Nephron (organoid): ENCODE measurements at regions not wholly inside any gene's neighbourhood (a gene's known extent, or its start where the extent isn't known, plus 50 kb on each side); places are given as distances from the start of the nearest gene placed in this dataset.

ENCODE experiments used
- H3K27ac Mint-ChIP-seq, 3 experiments: 2 replicates each; pipeline ENCODE4 v1.8.0; 2020; ENCODE audit warnings: mixed read lengths in 3 of 3, mild to moderate bottlenecking in 2 of 3, moderate library complexity in 1 of 3
- H3K27me3 Mint-ChIP-seq: 2 replicates; pipeline ENCODE4 v1.8.0; 2021; ENCODE audit warnings: low read depth, mild to moderate bottlenecking, moderate library complexity, mixed read lengths
- H3K36me3 Mint-ChIP-seq: 2 replicates; pipeline ENCODE4 v1.8.0; 2020; ENCODE audit warnings: low read depth, mixed read lengths
- H3K4me1 Mint-ChIP-seq: 2 replicates; pipeline ENCODE4 v1.8.0; 2020; ENCODE audit warnings: mixed read lengths
- H3K4me3 Mint-ChIP-seq, 3 experiments: 2 replicates each; pipeline ENCODE4 v1.8.0; 2020; ENCODE audit warnings: mild to moderate bottlenecking in 3 of 3, mixed read lengths in 3 of 3, moderate library complexity in 2 of 3
- H3K9me3 Mint-ChIP-seq: 2 replicates; pipeline ENCODE4 v1.8.0; 2020; ENCODE audit warnings: mixed read lengths
- TF ChIP-seq, protein P1 (sequence below), 3 experiments: fragments of 200-600 bp; sonication (generic); IDR thresholded peaks; one replicate each; pipeline ENCODE4 v1.5.0; 2021; ENCODE audit warnings: antibody characterized with exemption in 3 of 3; ENCODE audit not compliant: unreplicated experiment in 3 of 3

DNA sequence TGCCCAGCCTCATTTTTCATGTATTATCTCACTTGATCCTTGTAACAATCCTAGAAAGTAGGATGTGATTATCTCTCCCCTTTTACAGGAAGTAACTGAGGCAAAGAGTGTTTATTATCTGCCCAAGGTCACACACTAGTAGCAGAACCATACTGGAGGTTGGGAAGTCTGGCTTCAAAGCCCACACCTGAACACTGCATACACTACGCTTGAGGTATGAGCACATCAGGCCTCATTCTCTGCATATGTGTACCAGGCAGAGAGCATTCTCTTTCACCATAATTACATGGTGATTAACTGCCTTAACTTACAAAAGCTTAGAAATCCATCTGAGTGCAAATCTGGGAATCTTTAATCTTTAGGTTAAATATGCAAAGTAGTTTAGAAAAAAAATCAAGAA, 361.8 kb downstream of the MFSD1 start:
- Mint-ChIP-seq H3K4me3 (no peak overlapping the region), H3K36me3 (no peaks in the 10 kb centered on the region), H3K27me3 (no peaks in the 10 kb centered on the region), H3K9me3 (no peaks in the 10 kb centered on the region), H3K27ac (no peak overlapping the region), H3K4me1 (no peaks in the 10 kb centered on the region)
- TF ChIP-seq, protein P1, sequence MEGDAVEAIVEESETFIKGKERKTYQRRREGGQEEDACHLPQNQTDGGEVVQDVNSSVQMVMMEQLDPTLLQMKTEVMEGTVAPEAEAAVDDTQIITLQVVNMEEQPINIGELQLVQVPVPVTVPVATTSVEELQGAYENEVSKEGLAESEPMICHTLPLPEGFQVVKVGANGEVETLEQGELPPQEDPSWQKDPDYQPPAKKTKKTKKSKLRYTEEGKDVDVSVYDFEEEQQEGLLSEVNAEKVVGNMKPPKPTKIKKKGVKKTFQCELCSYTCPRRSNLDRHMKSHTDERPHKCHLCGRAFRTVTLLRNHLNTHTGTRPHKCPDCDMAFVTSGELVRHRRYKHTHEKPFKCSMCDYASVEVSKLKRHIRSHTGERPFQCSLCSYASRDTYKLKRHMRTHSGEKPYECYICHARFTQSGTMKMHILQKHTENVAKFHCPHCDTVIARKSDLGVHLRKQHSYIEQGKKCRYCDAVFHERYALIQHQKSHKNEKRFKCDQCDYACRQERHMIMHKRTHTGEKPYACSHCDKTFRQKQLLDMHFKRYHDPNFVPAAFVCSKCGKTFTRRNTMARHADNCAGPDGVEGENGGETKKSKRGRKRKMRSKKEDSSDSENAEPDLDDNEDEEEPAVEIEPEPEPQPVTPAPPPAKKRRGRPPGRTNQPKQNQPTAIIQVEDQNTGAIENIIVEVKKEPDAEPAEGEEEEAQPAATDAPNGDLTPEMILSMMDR (IDR thresholded peaks at IDR 0.05; ENCODE audit: unreplicated experiment in 3 of 3) = no peak

DNA sequence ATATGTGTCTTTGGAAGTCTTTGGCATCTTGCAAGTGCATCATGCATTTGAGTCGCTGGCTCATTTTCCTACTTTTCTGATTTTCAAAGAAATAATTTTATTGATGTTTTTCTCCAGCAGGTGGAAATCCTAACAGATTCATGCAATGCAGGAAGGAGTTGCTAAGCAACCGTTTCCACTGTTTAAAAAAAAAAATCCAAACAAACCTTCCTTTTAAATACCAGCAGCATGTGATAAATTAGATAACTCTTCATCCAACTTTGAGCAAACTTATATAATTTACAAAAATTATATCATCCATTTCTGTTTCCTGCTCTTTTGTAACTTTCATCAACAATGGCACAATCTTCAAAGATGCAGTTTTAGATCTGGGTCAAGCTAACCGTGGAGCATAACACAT, 364.1 kb downstream of the MFSD1 start:
- Mint-ChIP-seq H3K27me3 (no peaks in the 10 kb centered on the region), H3K9me3 (no peaks in the 10 kb centered on the region), H3K27ac (no peak overlapping the region), H3K4me3 (no peak overlapping the region), H3K36me3 (no peaks in the 10 kb centered on the region), H3K4me1 (peaks cover 6% of the 10 kb centered on the region)
- TF ChIP-seq, protein P1 (IDR thresholded peaks at IDR 0.05; ENCODE audit: unreplicated experiment in 3 of 3) = no peak

DNA sequence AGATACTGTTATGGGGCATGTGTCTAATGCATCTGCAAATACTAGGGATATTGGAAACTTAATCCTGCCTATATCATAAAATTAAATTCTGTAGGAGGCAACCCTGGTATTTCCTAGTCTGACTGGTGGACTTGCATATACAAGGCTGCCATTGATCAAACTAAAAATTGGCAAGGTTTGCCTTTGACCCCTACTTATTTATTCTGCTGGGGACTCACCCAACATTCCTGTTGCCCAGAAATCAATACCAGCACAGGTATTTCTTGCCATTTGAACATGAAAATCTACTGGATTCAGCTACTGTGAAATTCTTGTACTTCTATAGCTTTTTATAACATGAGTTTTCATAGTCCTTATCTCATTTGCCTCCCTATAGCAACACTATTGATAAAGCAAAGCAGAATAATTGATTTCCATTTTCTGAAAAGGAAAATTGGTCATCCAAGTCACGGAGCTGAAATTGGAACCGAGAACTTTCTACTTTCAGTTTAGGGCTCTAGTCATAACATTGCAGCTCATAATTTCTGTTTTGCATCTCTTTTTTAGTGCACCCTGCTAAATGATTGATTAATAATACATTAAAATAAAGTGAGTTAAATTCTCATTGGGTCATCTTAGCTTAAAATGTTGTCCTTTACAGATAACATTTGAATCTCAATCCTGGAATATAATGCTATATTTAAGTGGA, 365.2 kb downstream of the MFSD1 start:
- H3K36me3 Mint-ChIP-seq = no peaks in the 10 kb centered on the region
- H3K27ac Mint-ChIP-seq = no peak overlapping the region
- H3K4me1 Mint-ChIP-seq = peaks cover 6% of the 10 kb centered on the region
- H3K9me3 Mint-ChIP-seq = no peaks in the 10 kb centered on the region
- TF ChIP-seq, protein P1 (IDR thresholded peaks at IDR 0.05; ENCODE audit: unreplicated experiment in 3 of 3) = no peak
- H3K4me3 Mint-ChIP-seq = no peak overlapping the region
- no peaks in the 10 kb centered on the region for H3K27me3 Mint-ChIP-seq

DNA sequence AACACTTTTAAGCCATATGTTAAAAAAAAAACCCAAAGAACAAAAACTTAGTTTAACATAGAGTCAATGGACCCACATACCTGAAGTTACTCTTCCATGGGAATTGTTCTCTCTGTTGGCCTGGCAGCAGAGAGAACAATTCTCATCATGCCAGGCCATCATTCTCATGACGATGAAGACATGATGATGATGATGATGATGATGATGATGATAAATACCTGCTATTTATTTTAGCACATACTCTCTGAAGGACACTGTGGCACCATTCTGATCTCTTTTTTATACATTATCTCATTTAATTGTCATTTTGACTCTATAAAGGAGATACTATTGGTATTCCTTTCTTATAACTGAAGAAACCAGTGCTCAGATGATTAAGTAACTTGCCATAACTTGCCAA, 366.9 kb downstream of the MFSD1 start:
- Mint-ChIP-seq H3K4me3 (no peak overlapping the region), H3K27me3 (no peaks in the 10 kb centered on the region), H3K27ac (no peak overlapping the region), H3K9me3 (no peaks in the 10 kb centered on the region), H3K4me1 (peaks cover 6% of the 10 kb centered on the region), H3K36me3 (no peaks in the 10 kb centered on the region)
- TF ChIP-seq, protein P1 (IDR thresholded peaks at IDR 0.05; ENCODE audit: unreplicated experiment in 3 of 3) = no peak

DNA sequence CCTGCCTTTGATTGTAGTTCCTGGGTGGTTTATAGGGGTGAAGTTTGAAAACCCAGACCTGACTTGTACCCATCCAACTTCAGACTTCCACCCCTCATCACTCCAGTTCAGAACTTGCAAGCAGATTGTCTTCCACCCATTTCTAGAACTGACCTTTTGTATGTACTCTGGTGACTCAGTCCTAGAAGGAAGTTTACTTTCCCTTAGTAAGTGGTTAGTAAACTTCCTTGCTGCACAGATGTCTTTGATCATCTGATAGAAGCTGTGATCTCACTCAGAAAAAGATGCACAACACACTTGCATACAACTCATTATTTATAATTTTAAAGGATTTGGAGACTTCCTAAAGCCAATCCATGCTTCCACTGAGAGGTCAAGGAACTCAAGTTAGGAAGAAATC, 368.0 kb downstream of the MFSD1 start:
- Mint-ChIP-seq H3K27me3 (no peaks in the 10 kb centered on the region), H3K27ac (peak overlapping the region in 1 of 3 experiments; percentile 2), H3K4me3 (no peak overlapping the region), H3K36me3 (no peaks in the 10 kb centered on the region), H3K9me3 (no peaks in the 10 kb centered on the region), H3K4me1 (peaks cover 6% of the 10 kb centered on the region)
- TF ChIP-seq, protein P1 (IDR thresholded peaks at IDR 0.05; ENCODE audit: unreplicated experiment in 3 of 3) = no peak

DNA sequence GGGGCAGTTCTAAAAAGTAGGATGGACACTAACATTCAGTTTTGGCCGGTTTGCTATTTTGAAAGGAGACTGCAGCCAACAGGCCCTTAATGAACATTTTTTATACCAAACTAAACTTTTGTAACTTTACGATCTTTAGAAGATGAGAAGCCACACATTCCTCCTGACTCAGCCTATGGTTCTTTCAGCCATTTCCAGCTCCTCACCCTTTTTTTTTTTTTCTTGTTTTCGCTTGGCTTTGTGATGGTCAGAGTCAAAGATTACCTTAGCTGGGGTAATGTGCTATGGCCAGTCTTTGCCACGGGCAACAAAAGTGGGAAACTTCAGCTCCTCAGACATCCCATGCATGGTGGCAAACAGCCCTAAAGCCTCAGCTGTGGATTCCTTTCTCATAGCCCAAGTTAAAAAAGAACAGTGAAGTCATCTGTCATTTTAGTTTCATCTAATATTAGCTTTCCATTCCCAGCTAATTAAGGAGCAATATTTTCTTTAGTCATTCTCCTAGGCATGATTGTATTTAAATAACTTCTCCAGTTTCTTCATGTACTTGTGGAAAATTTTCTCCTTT, 368.7 kb downstream of the MFSD1 start:
- peaks cover 6% of the 10 kb centered on the region for H3K4me1 Mint-ChIP-seq
- no peak overlapping the region for H3K4me3 Mint-ChIP-seq
- H3K27me3 Mint-ChIP-seq = no peaks in the 10 kb centered on the region
- no peaks in the 10 kb centered on the region for H3K36me3 Mint-ChIP-seq
- H3K27ac Mint-ChIP-seq = peak overlapping the region in 1 of 3 experiments; percentile 2
- TF ChIP-seq, protein P1 (IDR thresholded peaks at IDR 0.05; ENCODE audit: unreplicated experiment in 3 of 3) = no peak
- H3K9me3 Mint-ChIP-seq = no peaks in the 10 kb centered on the region
